ENCODE measurements at regions not wholly inside any gene's neighbourhood (a gene's known extent, or its start where the extent isn't known, plus 50 kb on each side); places are given as distances from the start of the nearest gene placed in this dataset.
"Not testable (repeated sequence)": the region's sequence is repeated elsewhere in the genome, so short reads cannot be mapped to it uniquely, and the experiment has no call there.

GRCh38 chr2:175847128-175847527 is 154.9 kb downstream of the LNPK start:
- peak; percentile 65 for DNase-seq (ENCODE audit: low read depth)
- TF ChIP-seq CTCF (IDR thresholded peaks at IDR 0.05; ENCODE audit: insufficient read depth, low read length): no peak
- H3K4me3 ChIP-seq (ENCODE audit: low read depth, low read length): no peak overlapping the region

GRCh38 chr2:175844169-175844568 is 157.9 kb downstream of the LNPK start:
- TF ChIP-seq CTCF (IDR thresholded peaks at IDR 0.05; ENCODE audit: insufficient read depth, low read length): no peak

GRCh38 chr2:175843625-175844024 is 158.4 kb downstream of the LNPK start:
- no peak for TF ChIP-seq CTCF (IDR thresholded peaks at IDR 0.05; ENCODE audit: insufficient read depth, low read length)
- H3K4me3 ChIP-seq (ENCODE audit: low read depth, low read length): no peak overlapping the region

More at GRCh38 chr2:175844169-175844568, 157.9 kb downstream of the LNPK start:
- no peak overlapping the region for H3K4me3 ChIP-seq (ENCODE audit: low read depth, low read length)
- peak; percentile 61 for DNase-seq (ENCODE audit: low read depth)

GRCh38 chr2:175842996-175843395 is 159.1 kb downstream of the LNPK start:
- no peak for TF ChIP-seq CTCF (IDR thresholded peaks at IDR 0.05; ENCODE audit: insufficient read depth, low read length)
- no peak overlapping the region for H3K4me3 ChIP-seq (ENCODE audit: low read depth, low read length)
- DNase-seq (ENCODE audit: low read depth): no peak

More at GRCh38 chr2:175843625-175844024, 158.4 kb downstream of the LNPK start:
- no peak for DNase-seq (ENCODE audit: low read depth)

GRCh38 chr2:175840765-175841164 is 161.3 kb downstream of the LNPK start:
- DNase-seq (ENCODE audit: low read depth); H3K4me3 ChIP-seq (ENCODE audit: low read depth, low read length): not testable (repeated sequence)

- no peak overlapping the region for H3K4me3 ChIP-seq (ENCODE audit: low read depth, low read length)
- TF ChIP-seq CTCF (IDR thresholded peaks at IDR 0.05; ENCODE audit: insufficient read depth, low read length): no peak
- DNase-seq (ENCODE audit: low read depth): peak; percentile 57
Measured at GRCh38 chr2:175840256-175840655, 161.8 kb downstream of the LNPK start.

- H3K4me3 ChIP-seq (ENCODE audit: low read depth, low read length): no peak overlapping the region
- no peak for DNase-seq (ENCODE audit: low read depth)
- TF ChIP-seq CTCF (IDR thresholded peaks at IDR 0.05; ENCODE audit: insufficient read depth, low read length): no peak
Measured at GRCh38 chr2:175838979-175839378, 163.1 kb downstream of the LNPK start.

Measured in fibroblast of the aortic adventitia (primary cell).